Spleen (tissue), 11 donors: ENCODE measurements at regions not wholly inside any gene's neighbourhood (a gene's known extent, or its start where the extent isn't known, plus 50 kb on each side); places are given as distances from the start of the nearest gene placed in this dataset.

ENCODE experiments used
- DNase-seq: peaks from one replicate; pipeline ENCODE4 v3.0.0-alpha.2; 2020
- H3K27ac ChIP-seq, 8 donors: fragments of 200-600 bp; sonication (generic) in 7 of 8; 1 replicate in 4 of 8; 2 replicates in 4 of 8; pipeline versions ENCODE4 v1.5.0 to v1.8.0; 2016 to 2021; ENCODE audit warnings: inconsistent platforms in 4 of 8, mild to moderate bottlenecking in 4 of 8, moderate library complexity in 1 of 8
- H3K27me3 ChIP-seq, 7 donors: fragments of 200-600 bp; sonication (generic) in 6 of 7; replicated peaks in 1 of 7; 1 replicate in 4 of 7; 2 replicates in 3 of 7; pipeline versions ENCODE4 v1.5.0 to v1.8.0; 2016 to 2021; ENCODE audit warnings: inconsistent platforms in 3 of 7, mild to moderate bottlenecking in 1 of 7
- H3K36me3 ChIP-seq, 6 donors: fragments of 200-600 bp; sonication (generic) in 5 of 6; 1 replicate in 4 of 6; 2 replicates in 2 of 6; pipeline versions ENCODE4 v1.5.0 to v1.8.0; 2016 to 2021; ENCODE audit warnings: inconsistent platforms in 2 of 6
- H3K4me1 ChIP-seq, 6 donors: fragments of 200-600 bp; sonication (generic) in 5 of 6; 1 replicate in 3 of 6; 2 replicates in 3 of 6; pipeline versions ENCODE4 v1.5.0 to v1.8.0; 2016 to 2021; ENCODE audit warnings: inconsistent platforms in 3 of 6
- H3K4me3 ChIP-seq, 8 donors: fragments of 200-600 bp; sonication (generic) in 7 of 8; 1 replicate in 4 of 8; 2 replicates in 4 of 8; pipeline versions ENCODE4 v1.5.0 to v1.8.0; 2016 to 2021; ENCODE audit warnings: inconsistent platforms in 4 of 8, mild to moderate bottlenecking in 4 of 8, moderate library complexity in 2 of 8
- H3K9me3 ChIP-seq, 8 donors: fragments of 200-600 bp; sonication (generic) in 7 of 8; 1 replicate in 4 of 8; 2 replicates in 4 of 8; pipeline versions ENCODE4 v1.5.0 to v1.8.0; 2016 to 2021; ENCODE audit warnings: inconsistent platforms in 4 of 8
- CTCF ChIP-seq, 11 experiments: fragments of 200-600 bp in 7 of 11; fragments of 450-650 bp in 4 of 11; sonication (generic) in 4 of 11; IDR thresholded peaks in 8 of 11; conservative IDR thresholded peaks in 3 of 11; 1 replicate in 7 of 11; 2 replicates in 4 of 11; pipeline versions ENCODE4 v1.4.0 to v1.8.0; 2016 to 2021; ENCODE audit warnings: antibody characterized with exemption in 11 of 11, inconsistent platforms in 4 of 11, mild to moderate bottlenecking in 1 of 11
- POLR2A ChIP-seq, 3 donors: fragments of 450-650 bp; IDR thresholded peaks; one replicate each; pipeline ENCODE4 v1.5.1; 2017; ENCODE audit warnings: antibody characterized with exemption in 3 of 3, mild to moderate bottlenecking in 1 of 3
- POLR2AphosphoS5 ChIP-seq, 3 donors: sonication (generic); formaldehyde crosslinking; IDR thresholded peaks; one replicate each; pipeline ENCODE4 v1.5.1; 2017; ENCODE audit warnings: antibody characterized with exemption in 3 of 3
- whole genome bisulfite sequencing, 5 donors: extraction: QIAGEN DNeasy Blood & Tissue Kit in 3 of 5; methylation state at CpG; one replicate each; pipeline versions ENCODE4 v1.1.5 to v1.1.7; 2013 to 2018; 5-methylcytosine and 5-hydroxymethylcytosine counted together
- intact Hi-C: fragments of 100-400 bp; cut with DNase I; formaldehyde crosslinking; loops from one replicate; pipeline ENCODE4 v1.15.0; 2023; ENCODE audit warnings: low total_unique reads
- donor health status: healthy with polysubstance abuse.
- donor health status: DM: no; HTN: no; CAD: no; lungs with moderate emphysema.
- donor health status: DM: no; HTN: no; CAD: no.
- donor health status: Bipolar disorder and iron deficiency.
- donor health status: healthy.
- donor health status: DM: no; HTN: no; CAD: no.
- donor health status: DM: yes; HTN: yes; CAD: no.

DNA sequence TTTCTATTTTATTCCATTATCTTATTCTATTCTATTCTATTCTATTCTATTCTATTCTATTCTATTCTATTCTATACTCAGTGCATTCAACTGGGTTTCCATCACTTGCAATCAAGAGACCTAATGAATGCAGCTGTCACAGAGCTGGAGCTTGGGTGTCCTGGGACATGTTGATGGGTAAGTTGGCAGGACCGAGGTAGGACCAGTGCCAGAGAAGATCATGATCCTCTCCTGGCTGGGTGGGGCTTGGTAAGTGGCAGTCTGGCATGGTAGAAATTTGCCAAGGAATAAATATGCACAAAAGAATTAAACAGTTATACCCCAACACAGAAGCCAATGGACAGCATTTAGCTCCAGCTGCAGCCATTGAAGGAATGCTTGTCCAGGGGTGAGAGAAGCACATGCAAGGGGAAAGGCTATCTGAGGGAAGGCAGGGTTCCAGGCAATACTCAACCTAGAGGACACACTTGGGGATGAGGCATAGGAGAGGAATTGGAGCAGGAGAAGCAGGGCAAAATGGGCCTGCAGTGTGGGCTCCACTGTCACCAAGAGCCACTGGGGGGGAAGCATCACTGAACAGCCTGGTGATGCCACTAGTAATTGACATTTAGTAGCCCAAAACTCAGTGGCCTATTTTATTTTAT is 97.0 kb upstream of the CD82 start:
- Histone ChIP-seq H3K27ac (no peak overlapping the region), H3K4me3 (no peak overlapping the region)
- WGBS, 5 donors = 73 to 100% (median 86%) methylated on average over 1 of the region's 1 CpG

DNA sequence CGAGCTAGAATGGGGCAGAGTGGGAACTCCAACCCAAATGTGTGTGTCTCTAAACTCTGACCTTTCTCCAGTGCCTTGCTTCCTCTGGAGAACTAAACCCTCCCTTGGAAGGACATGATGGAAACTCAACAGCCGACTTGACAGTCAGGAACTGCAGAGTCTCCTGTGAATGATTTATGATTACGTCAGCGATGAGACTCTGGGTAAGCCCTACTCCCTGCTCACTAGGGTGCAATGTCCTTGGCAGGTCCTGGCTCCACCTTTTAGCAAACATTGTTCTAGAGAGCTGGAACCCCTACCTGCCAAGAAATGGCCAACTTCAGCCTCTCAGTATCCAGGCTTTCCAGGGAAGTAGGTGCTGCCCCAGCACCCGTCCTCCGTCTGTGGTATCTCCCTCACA is 96.1 kb upstream of the CD82 start:
- no peak for TF ChIP-seq POLR2AphosphoS5 (IDR thresholded peaks at IDR 0.05)
- TF ChIP-seq CTCF (IDR thresholded peaks at IDR 0.05 in 8 of 11, conservative IDR thresholded peaks at IDR 0.05 in 3 of 11) = no peak
- TF ChIP-seq POLR2A (IDR thresholded peaks at IDR 0.05) = no peak
- intact Hi-C loops = no loop called here
- H3K36me3 ChIP-seq = no peaks in the 10 kb centered on the region
- no peak for DNase-seq
- no peaks in the 10 kb centered on the region for H3K4me1 ChIP-seq
- no peak overlapping the region for H3K4me3 ChIP-seq
- peaks cover 0 to 10% (median 9%) of the 10 kb centered on the region in 8 donors for H3K9me3 ChIP-seq
- H3K27me3 ChIP-seq = peaks cover 0 to 26% (median 0%) of the 10 kb centered on the region in 7 donors
- no peak overlapping the region for H3K27ac ChIP-seq
- WGBS, 5 donors = 59 to 71% (median 62%) methylated on average over 6 of the region's 6 CpGs

More for the DNA sequence above, 97.0 kb upstream of the CD82 start:
- Histone ChIP-seq H3K27me3 (peaks cover 0 to 24% (median 0%) of the 10 kb centered on the region in 7 donors), H3K4me1 (no peaks in the 10 kb centered on the region), H3K9me3 (peaks cover 0 to 15% (median 10%) of the 10 kb centered on the region in 8 donors), H3K36me3 (no peaks in the 10 kb centered on the region)
- intact Hi-C loops = no loop called here
- TF ChIP-seq CTCF (IDR thresholded peaks at IDR 0.05 in 8 of 11, conservative IDR thresholded peaks at IDR 0.05 in 3 of 11) = no peak
- TF ChIP-seq POLR2AphosphoS5 (IDR thresholded peaks at IDR 0.05) = no peak
- TF ChIP-seq POLR2A (IDR thresholded peaks at IDR 0.05) = no peak
- no peak for DNase-seq

DNA sequence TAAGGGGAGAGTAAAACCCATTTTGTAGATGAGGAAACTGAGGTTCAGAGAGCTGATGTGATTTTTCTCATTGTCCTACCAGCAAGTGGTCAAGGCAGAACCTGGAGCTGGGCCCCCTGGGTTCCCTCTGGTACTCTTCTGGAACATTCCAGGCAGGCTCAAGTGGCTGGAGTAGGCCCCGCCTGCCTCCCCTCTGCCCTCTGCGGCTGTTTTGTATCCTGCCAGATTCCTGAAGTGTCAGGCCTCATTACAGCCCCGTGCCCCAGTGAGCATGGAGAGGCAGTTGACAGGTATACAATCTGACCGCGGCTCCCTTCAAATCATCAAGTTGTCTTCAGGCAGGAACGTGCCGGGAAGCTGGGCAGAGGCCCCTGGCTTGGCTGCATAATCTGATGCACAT is 94.6 kb upstream of the CD82 start:
- Histone ChIP-seq H3K4me1 (no peaks in the 10 kb centered on the region), H3K27ac (no peak overlapping the region), H3K4me3 (no peak overlapping the region), H3K27me3 (peaks cover 0 to 41% (median 0%) of the 10 kb centered on the region in 7 donors), H3K36me3 (no peaks in the 10 kb centered on the region), H3K9me3 (no peaks in the 10 kb centered on the region)
- intact Hi-C loops = no loop called here
- TF ChIP-seq POLR2A (IDR thresholded peaks at IDR 0.05) = no peak
- TF ChIP-seq POLR2AphosphoS5 (IDR thresholded peaks at IDR 0.05) = no peak
- no peak for TF ChIP-seq CTCF (IDR thresholded peaks at IDR 0.05 in 8 of 11, conservative IDR thresholded peaks at IDR 0.05 in 3 of 11)
- no peak for DNase-seq
- 55 to 79% (median 62%) methylated on average over 7 of the region's 7 CpGs for whole genome bisulfite sequencing, 5 donors

DNA sequence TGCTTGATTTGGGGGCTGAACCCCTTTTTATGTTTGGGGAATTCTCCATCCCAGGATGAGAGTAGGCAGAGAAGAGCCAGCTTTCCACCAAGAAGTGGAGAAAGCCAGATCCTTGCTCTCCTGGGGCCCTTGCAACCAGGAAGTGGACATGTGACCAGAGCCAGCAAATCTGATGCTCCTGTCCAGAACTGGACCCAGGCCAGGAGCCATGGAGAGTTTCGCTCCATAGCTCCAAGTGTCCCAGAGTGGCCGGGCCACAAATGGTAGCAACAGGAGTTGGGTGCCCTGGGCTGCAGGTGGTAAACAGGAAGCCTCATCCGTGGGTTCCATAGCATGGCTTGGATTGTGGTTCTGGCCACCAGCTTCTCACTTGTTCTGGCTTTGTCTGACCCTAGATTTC is 93.9 kb upstream of the CD82 start:
- TF ChIP-seq POLR2A (IDR thresholded peaks at IDR 0.05) (no peak), POLR2AphosphoS5 (IDR thresholded peaks at IDR 0.05) (no peak), CTCF (IDR thresholded peaks at IDR 0.05 in 8 of 11, conservative IDR thresholded peaks at IDR 0.05 in 3 of 11) (no peak)
- H3K27ac ChIP-seq = no peak overlapping the region
- no peaks in the 10 kb centered on the region for H3K36me3 ChIP-seq
- intact Hi-C loops = no loop called here
- H3K27me3 ChIP-seq = peaks cover 0 to 45% (median 0%) of the 10 kb centered on the region in 7 donors
- no peak for DNase-seq
- no peaks in the 10 kb centered on the region for H3K9me3 ChIP-seq
- 62 to 88% (median 79%) methylated on average over 3 of the region's 3 CpGs for WGBS, 5 donors
- no peak overlapping the region for H3K4me3 ChIP-seq
- no peaks in the 10 kb centered on the region for H3K4me1 ChIP-seq
